DMS114 treated with DMSO at 0.1 percent for 48 hours (cell line): ENCODE measurements at regions not wholly inside any gene's neighbourhood (a gene's known extent, or its start where the extent isn't known, plus 50 kb on each side); places are given as distances from the start of the nearest gene placed in this dataset.
"Not testable (repeated sequence)": the region's sequence is repeated elsewhere in the genome, so short reads cannot be mapped to it uniquely, and the experiment has no call there.

Experiments
- DNase-seq: peaks from one replicate; lab custom pipeline; 2025; ENCODE audit not compliant: unreplicated experiment; lab: John Stamatoyannopoulos, UW

GRCh38 chr10:131577786-131578471 is 266.4 kb upstream of the TCERG1L start:
- DNase-seq, result no peak

GRCh38 chr10:131578472-131578970 is 267.0 kb upstream of the TCERG1L start:
- no peak for DNase-seq

GRCh38 chr10:131579251-131580071 is 267.9 kb upstream of the TCERG1L start:
- no peak for DNase-seq

GRCh38 chr10:131580076-131580652 is 268.6 kb upstream of the TCERG1L start:
- no peak for DNase-seq

GRCh38 chr10:131580674-131581073 is 269.2 kb upstream of the TCERG1L start:
- DNase-seq, result no peak

- DNase-seq, result not testable (repeated sequence)
These were observed 270.0 kb upstream of the TCERG1L start for GRCh38 chr10:131581547-131581946.

- no peak for DNase-seq
These were observed 272.8 kb upstream of the TCERG1L start for GRCh38 chr10:131584287-131584686.

- DNase-seq, result no peak
These were observed 274.2 kb upstream of the TCERG1L start for GRCh38 chr10:131585761-131586160.

- no peak for DNase-seq
These were observed 275.4 kb upstream of the TCERG1L start for GRCh38 chr10:131586958-131587357.

- no peak for DNase-seq
These were observed 276.6 kb upstream of the TCERG1L start for GRCh38 chr10:131587976-131588680.

GRCh38 chr10:131588704-131589220 is 277.2 kb upstream of the TCERG1L start:
- no peak for DNase-seq

- DNase-seq, result no peak
These were observed 279.0 kb upstream of the TCERG1L start for GRCh38 chr10:131590567-131590966.

- DNase-seq, result no peak
These were observed 280.4 kb upstream of the TCERG1L start for GRCh38 chr10:131591936-131592335.

- DNase-seq, result no peak
These were observed 291.6 kb upstream of the PPP2R2D start for GRCh38 chr10:131609176-131609575.

GRCh38 chr10:131615150-131615549 is 285.7 kb upstream of the PPP2R2D start:
- no peak for DNase-seq

- no peak for DNase-seq
These were observed 284.8 kb upstream of the PPP2R2D start for GRCh38 chr10:131616040-131616439.

GRCh38 chr10:131617113-131617858 is 283.5 kb upstream of the PPP2R2D start:
- no peak for DNase-seq

- no peak for DNase-seq
These were observed 282.1 kb upstream of the PPP2R2D start for GRCh38 chr10:131618587-131619267.

GRCh38 chr10:131620314-131620713 is 280.5 kb upstream of the PPP2R2D start:
- no peak for DNase-seq

- no peak for DNase-seq
These were observed 279.9 kb upstream of the PPP2R2D start for GRCh38 chr10:131620904-131621303.
